Keratinocyte (primary cell): ENCODE measurements at regions not wholly inside any gene's neighbourhood (a gene's known extent, or its start where the extent isn't known, plus 50 kb on each side); places are given as distances from the start of the nearest gene placed in this dataset.

ENCODE experiments used
- DNase-seq: peaks from one replicate; pipeline ENCODE4 v3.0.0-alpha.2; 2011; ENCODE audit warnings: low read depth, missing footprints, low spot score
- FAIRE-seq: peaks from 2 replicates; lab custom pipeline; 2011; peaks lifted over from hg19 to GRCh38; lab: Jason Lieb, UNC
- H2AFZ ChIP-seq: 2 replicates; pipeline ENCODE4 v1.6.0; 2012; ENCODE audit warnings: low read length, control low read depth, inconsistent platforms; ENCODE audit not compliant: control insufficient read depth
- H3K27ac ChIP-seq: 2 replicates; pipeline ENCODE4 v1.5.1; 2011; ENCODE audit warnings: low read length; ENCODE audit not compliant: control insufficient read depth, insufficient read depth
- H3K27me3 ChIP-seq: 3 replicates; pipeline ENCODE4 v1.6.0; 2011; ENCODE audit warnings: low read length; ENCODE audit not compliant: control insufficient read depth, insufficient read depth; ENCODE audit errors: extremely low read depth
- H3K36me3 ChIP-seq, 2 experiments: 2 replicates in 1 of 2; 3 replicates in 1 of 2; pipeline ENCODE4 v1.5.1; 2011; ENCODE audit warnings: low read length in 2 of 2, mild to moderate bottlenecking in 1 of 2; ENCODE audit not compliant: control insufficient read depth in 2 of 2, insufficient read depth in 2 of 2; ENCODE audit errors: extremely low read depth in 1 of 2
- H3K4me1 ChIP-seq: 3 replicates; pipeline ENCODE4 v1.5.1; 2011; ENCODE audit warnings: low read length; ENCODE audit not compliant: control insufficient read depth, insufficient read depth; ENCODE audit errors: extremely low read depth
- H3K4me2 ChIP-seq: 3 replicates; pipeline ENCODE4 v1.6.0; 2011; ENCODE audit warnings: low read depth, low read length; ENCODE audit not compliant: control insufficient read depth, insufficient read depth; ENCODE audit errors: extremely low read depth
- H3K4me3 ChIP-seq, 3 experiments: fragments of 200-600 bp in 1 of 3; sonication (generic) in 1 of 3; 2 replicates in 2 of 3; 3 replicates in 1 of 3; pipeline ENCODE4 v1.5.1; 2011 to 2016; ENCODE audit warnings: low read length in 3 of 3, mild to moderate bottlenecking in 3 of 3, control low read depth in 2 of 3, inconsistent platforms in 1 of 3, low read depth in 1 of 3, mixed read lengths in 1 of 3, mixed run types in 1 of 3, moderate library complexity in 1 of 3; ENCODE audit not compliant: control insufficient read depth in 2 of 3, insufficient read depth in 2 of 3; ENCODE audit errors: extremely low read depth in 1 of 3
- H3K79me2 ChIP-seq: 2 replicates; pipeline ENCODE4 v1.6.0; 2012; ENCODE audit warnings: low read length; ENCODE audit not compliant: control insufficient read depth, insufficient read depth
- H3K9ac ChIP-seq: 3 replicates; pipeline ENCODE4 v1.6.0; 2011; ENCODE audit warnings: low read length; ENCODE audit not compliant: control insufficient read depth, insufficient read depth; ENCODE audit errors: extremely low read depth
- H3K9me1 ChIP-seq: 3 replicates; pipeline ENCODE4 v1.6.0; 2011; ENCODE audit warnings: low read length; ENCODE audit not compliant: control insufficient read depth, insufficient read depth; ENCODE audit errors: extremely low read depth
- H3K9me3 ChIP-seq: 2 replicates; pipeline ENCODE4 v1.5.1; 2012; ENCODE audit warnings: low read depth, low read length; ENCODE audit not compliant: control insufficient read depth
- H4K20me1 ChIP-seq: 3 replicates; pipeline ENCODE4 v1.6.0; 2011; ENCODE audit warnings: low read length; ENCODE audit not compliant: control insufficient read depth, insufficient read depth; ENCODE audit errors: extremely low read depth
- EZH2 ChIP-seq: IDR thresholded peaks from one replicate; pipeline ENCODE4 v1.6.1; 2012; ENCODE audit warnings: inconsistent platforms, mild to moderate bottlenecking, low read length, moderate library complexity
- dilution Hi-C: fragments of 300-500 bp; cut with MboI; formaldehyde crosslinking; loops from one replicate; pipeline ENCODE4 v1.7.0; 2020; ENCODE audit warnings: low sequenced_read_pairs; ENCODE audit not compliant: extremely low pct_ligation_motif_present
- TF ChIP-seq, protein P1 (sequence below), 3 experiments: IDR thresholded peaks in 1 of 3; conservative IDR thresholded peaks in 1 of 3; optimal IDR thresholded peaks in 1 of 3; 2 replicates in 2 of 3; 3 replicates in 1 of 3; pipeline versions ENCODE3 to v1.5.1; 2011; ENCODE audit warnings: low read length in 3 of 3, mild to moderate bottlenecking in 3 of 3, moderate library complexity in 2 of 3, control low read depth in 1 of 3, inconsistent platforms in 1 of 3; ENCODE audit not compliant: insufficient read depth in 2 of 3; ENCODE audit errors: extremely low read depth in 1 of 3

- Histone ChIP-seq H3K9me1 (no peaks in the 10 kb centered on the region), H2AFZ (no peak overlapping the region), H3K27ac (no peak overlapping the region), H3K79me2 (no peaks in the 10 kb centered on the region), H3K9me3 (no peaks in the 10 kb centered on the region), H3K4me3 (no peak overlapping the region), H3K27me3 (no peaks in the 10 kb centered on the region), H3K4me2 (no peak overlapping the region), H3K4me1 (no peaks in the 10 kb centered on the region), H4K20me1 (no peaks in the 10 kb centered on the region), H3K36me3 (no peaks in the 10 kb centered on the region), H3K9ac (no peak overlapping the region)
- FAIRE-seq (no peak), DNase-seq (no peak)
- TF ChIP-seq, protein P1, sequence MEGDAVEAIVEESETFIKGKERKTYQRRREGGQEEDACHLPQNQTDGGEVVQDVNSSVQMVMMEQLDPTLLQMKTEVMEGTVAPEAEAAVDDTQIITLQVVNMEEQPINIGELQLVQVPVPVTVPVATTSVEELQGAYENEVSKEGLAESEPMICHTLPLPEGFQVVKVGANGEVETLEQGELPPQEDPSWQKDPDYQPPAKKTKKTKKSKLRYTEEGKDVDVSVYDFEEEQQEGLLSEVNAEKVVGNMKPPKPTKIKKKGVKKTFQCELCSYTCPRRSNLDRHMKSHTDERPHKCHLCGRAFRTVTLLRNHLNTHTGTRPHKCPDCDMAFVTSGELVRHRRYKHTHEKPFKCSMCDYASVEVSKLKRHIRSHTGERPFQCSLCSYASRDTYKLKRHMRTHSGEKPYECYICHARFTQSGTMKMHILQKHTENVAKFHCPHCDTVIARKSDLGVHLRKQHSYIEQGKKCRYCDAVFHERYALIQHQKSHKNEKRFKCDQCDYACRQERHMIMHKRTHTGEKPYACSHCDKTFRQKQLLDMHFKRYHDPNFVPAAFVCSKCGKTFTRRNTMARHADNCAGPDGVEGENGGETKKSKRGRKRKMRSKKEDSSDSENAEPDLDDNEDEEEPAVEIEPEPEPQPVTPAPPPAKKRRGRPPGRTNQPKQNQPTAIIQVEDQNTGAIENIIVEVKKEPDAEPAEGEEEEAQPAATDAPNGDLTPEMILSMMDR (optimal IDR thresholded peaks at IDR 0.05 in 1 of 3, IDR thresholded peaks at IDR 0.05 in 1 of 3, conservative IDR thresholded peaks at IDR 0.05 in 1 of 3; ENCODE audit: extremely low read depth in 1 of 3, insufficient read depth in 2 of 3, low read length in 3 of 3): no peak
- no peak for TF ChIP-seq EZH2
- dilution Hi-C loops: no loop called here
Measured at GRCh38 chr11:82365351-82365750, 368.3 kb downstream of the FAM181B start.

- H3K79me2 ChIP-seq: no peaks in the 10 kb centered on the region
- no peaks in the 10 kb centered on the region for H3K9me1 ChIP-seq
- H3K4me2 ChIP-seq: no peak overlapping the region
- FAIRE-seq (no peak), DNase-seq (no peak)
- H3K4me1 ChIP-seq: no peaks in the 10 kb centered on the region
- H3K9me3 ChIP-seq: no peaks in the 10 kb centered on the region
- dilution Hi-C loops: no loop called here
- no peak overlapping the region for H3K4me3 ChIP-seq
- no peak overlapping the region for H3K27ac ChIP-seq
- no peak for TF ChIP-seq EZH2
- TF ChIP-seq, protein P1 (optimal IDR thresholded peaks at IDR 0.05 in 1 of 3, IDR thresholded peaks at IDR 0.05 in 1 of 3, conservative IDR thresholded peaks at IDR 0.05 in 1 of 3; ENCODE audit: extremely low read depth in 1 of 3, insufficient read depth in 2 of 3, low read length in 3 of 3): no peak
- no peak overlapping the region for H2AFZ ChIP-seq
- no peaks in the 10 kb centered on the region for H3K27me3 ChIP-seq
- H4K20me1 ChIP-seq: no peaks in the 10 kb centered on the region
- H3K9ac ChIP-seq: no peak overlapping the region
- no peaks in the 10 kb centered on the region for H3K36me3 ChIP-seq
Measured at GRCh38 chr11:82356316-82356715, 377.3 kb downstream of the FAM181B start.
